ENCODE measurements at regions not wholly inside any gene's neighbourhood (a gene's known extent, or its start where the extent isn't known, plus 50 kb on each side); places are given as distances from the start of the nearest gene placed in this dataset.

- Histone ChIP-seq H3K4me3 (ENCODE audit: low read length in 2 of 2) (no peak overlapping the region), H3K27me3 (ENCODE audit: insufficient read depth, low read length) (no peaks in the 10 kb centered on the region), H3K36me3 (ENCODE audit: insufficient read depth, low read length) (no peaks in the 10 kb centered on the region), H3K27ac (ENCODE audit: low read depth, low read length) (no peak overlapping the region), H3K9me3 (ENCODE audit: control insufficient read depth in 1 of 2, low read length in 2 of 2) (no peaks in the 10 kb centered on the region), H3K4me1 (ENCODE audit: insufficient read depth, low read length) (no peaks in the 10 kb centered on the region)
- Mint-ChIP-seq H3K9me3 (peaks cover 0 to 24% (median 5%) of the 10 kb centered on the region in 8 donors), H3K27ac (no peak overlapping the region), H3K27me3 (no peaks in the 10 kb centered on the region), H3K36me3 (no peaks in the 10 kb centered on the region), H3K4me1 (no peaks in the 10 kb centered on the region), H3K4me3 (no peak overlapping the region)
- POLR2A ChIA-PET (ENCODE audit: partially characterized antibody) = no interaction called here
- intact Hi-C loops (cut with micrococcal nuclease) = no loop called here
- no peak for DNase-seq
- CTCF ChIA-PET (ENCODE audit: partially characterized antibody) = no interaction called here
Observed at GRCh38 chr2:4628998-4629501, 925.7 kb downstream of the DCDC2C start.

GRCh38 chr2:4635289-4635688 lies 931.9 kb downstream of the DCDC2C start:
- H3K27ac ChIP-seq (ENCODE audit: low read depth, low read length) = no peak overlapping the region
- ChIA-PET CTCF (ENCODE audit: partially characterized antibody) (no interaction called here), POLR2A (ENCODE audit: partially characterized antibody) (no interaction called here)
- no peaks in the 10 kb centered on the region for H3K4me1 Mint-ChIP-seq
- H3K27ac Mint-ChIP-seq = no peak overlapping the region
- H3K27me3 ChIP-seq (ENCODE audit: insufficient read depth, low read length) = no peaks in the 10 kb centered on the region
- no peaks in the 10 kb centered on the region for H3K9me3 ChIP-seq (ENCODE audit: control insufficient read depth in 1 of 2, low read length in 2 of 2)
- H3K9me3 Mint-ChIP-seq = peaks cover 0 to 10% (median 5%) of the 10 kb centered on the region in 8 donors
- H3K4me3 Mint-ChIP-seq = no peak overlapping the region
- no peaks in the 10 kb centered on the region for H3K4me1 ChIP-seq (ENCODE audit: insufficient read depth, low read length)
- intact Hi-C loops (cut with micrococcal nuclease) = no loop called here
- DNase-seq = no peak
- H3K36me3 Mint-ChIP-seq = no peaks in the 10 kb centered on the region
- no peak overlapping the region for H3K4me3 ChIP-seq (ENCODE audit: low read length in 2 of 2)
- no peaks in the 10 kb centered on the region for H3K27me3 Mint-ChIP-seq
- H3K36me3 ChIP-seq (ENCODE audit: insufficient read depth, low read length) = no peaks in the 10 kb centered on the region

- no peak overlapping the region for H3K4me3 Mint-ChIP-seq
- no peaks in the 10 kb centered on the region for H3K4me1 ChIP-seq (ENCODE audit: insufficient read depth, low read length)
- no peaks in the 10 kb centered on the region for H3K27me3 Mint-ChIP-seq
- no peaks in the 10 kb centered on the region for H3K9me3 ChIP-seq (ENCODE audit: control insufficient read depth in 1 of 2, low read length in 2 of 2)
- no peaks in the 10 kb centered on the region for H3K27me3 ChIP-seq (ENCODE audit: insufficient read depth, low read length)
- ChIA-PET CTCF (ENCODE audit: partially characterized antibody) (no interaction called here), POLR2A (ENCODE audit: partially characterized antibody) (no interaction called here)
- H3K36me3 ChIP-seq (ENCODE audit: insufficient read depth, low read length) = no peaks in the 10 kb centered on the region
- no peak overlapping the region for H3K27ac ChIP-seq (ENCODE audit: low read depth, low read length)
- H3K4me3 ChIP-seq (ENCODE audit: low read length in 2 of 2) = no peak overlapping the region
- intact Hi-C loops (cut with micrococcal nuclease) = no loop called here
- no peaks in the 10 kb centered on the region for H3K36me3 Mint-ChIP-seq
- DNase-seq = no peak
- no peak overlapping the region for H3K27ac Mint-ChIP-seq
- H3K4me1 Mint-ChIP-seq = no peaks in the 10 kb centered on the region
- H3K9me3 Mint-ChIP-seq = peaks cover 0 to 8% (median 4%) of the 10 kb centered on the region in 8 donors
Observed at GRCh38 chr2:4653991-4654390, 950.6 kb downstream of the DCDC2C start.

- DNase-seq = no peak
- Histone ChIP-seq H3K27ac (ENCODE audit: low read depth, low read length) (no peak overlapping the region), H3K9me3 (ENCODE audit: control insufficient read depth in 1 of 2, low read length in 2 of 2) (no peaks in the 10 kb centered on the region), H3K27me3 (ENCODE audit: insufficient read depth, low read length) (no peaks in the 10 kb centered on the region), H3K4me3 (ENCODE audit: low read length in 2 of 2) (no peak overlapping the region), H3K36me3 (ENCODE audit: insufficient read depth, low read length) (no peaks in the 10 kb centered on the region), H3K4me1 (ENCODE audit: insufficient read depth, low read length) (no peaks in the 10 kb centered on the region)
- Mint-ChIP-seq H3K27me3 (no peaks in the 10 kb centered on the region), H3K27ac (no peak overlapping the region), H3K4me1 (no peaks in the 10 kb centered on the region), H3K4me3 (no peak overlapping the region), H3K36me3 (no peaks in the 10 kb centered on the region), H3K9me3 (peaks cover 0 to 8% (median 3%) of the 10 kb centered on the region in 8 donors)
- ChIA-PET POLR2A (ENCODE audit: partially characterized antibody) (no interaction called here), CTCF (ENCODE audit: partially characterized antibody) (no interaction called here)
- intact Hi-C loops (cut with micrococcal nuclease) = no loop called here
Observed at GRCh38 chr2:4656326-4656725, 953.0 kb downstream of the DCDC2C start.

GRCh38 chr2:4662161-4662779 lies 958.9 kb downstream of the DCDC2C start:
- POLR2A ChIA-PET (ENCODE audit: partially characterized antibody) = no interaction called here
- intact Hi-C loops (cut with micrococcal nuclease) = no loop called here
- no peaks in the 10 kb centered on the region for H3K4me1 Mint-ChIP-seq
- CTCF ChIA-PET (ENCODE audit: partially characterized antibody) = no interaction called here
- no peak for DNase-seq
- no peaks in the 10 kb centered on the region for H3K27me3 Mint-ChIP-seq
- H3K36me3 Mint-ChIP-seq = no peaks in the 10 kb centered on the region
- Histone ChIP-seq H3K4me1 (ENCODE audit: insufficient read depth, low read length) (no peaks in the 10 kb centered on the region), H3K27ac (ENCODE audit: low read depth, low read length) (no peak overlapping the region), H3K36me3 (ENCODE audit: insufficient read depth, low read length) (no peaks in the 10 kb centered on the region), H3K9me3 (ENCODE audit: control insufficient read depth in 1 of 2, low read length in 2 of 2) (no peaks in the 10 kb centered on the region), H3K4me3 (ENCODE audit: low read length in 2 of 2) (no peak overlapping the region), H3K27me3 (ENCODE audit: insufficient read depth, low read length) (no peaks in the 10 kb centered on the region)
- no peak overlapping the region for H3K4me3 Mint-ChIP-seq
- peak overlapping the region in 1 of 7 donors; percentile 4 for H3K27ac Mint-ChIP-seq
- peaks cover 0 to 6% (median 5%) of the 10 kb centered on the region in 8 donors for H3K9me3 Mint-ChIP-seq

- no peak overlapping the region for H3K27ac Mint-ChIP-seq
- H3K27me3 Mint-ChIP-seq = no peaks in the 10 kb centered on the region
- H3K36me3 Mint-ChIP-seq = no peaks in the 10 kb centered on the region
- Histone ChIP-seq H3K9me3 (ENCODE audit: control insufficient read depth in 1 of 2, low read length in 2 of 2) (no peaks in the 10 kb centered on the region), H3K4me1 (ENCODE audit: insufficient read depth, low read length) (no peaks in the 10 kb centered on the region), H3K36me3 (ENCODE audit: insufficient read depth, low read length) (no peaks in the 10 kb centered on the region), H3K27ac (ENCODE audit: low read depth, low read length) (no peak overlapping the region), H3K27me3 (ENCODE audit: insufficient read depth, low read length) (no peaks in the 10 kb centered on the region), H3K4me3 (ENCODE audit: low read length in 2 of 2) (no peak overlapping the region)
- intact Hi-C loops (cut with micrococcal nuclease) = no loop called here
- ChIA-PET POLR2A (ENCODE audit: partially characterized antibody) (no interaction called here), CTCF (ENCODE audit: partially characterized antibody) (no interaction called here)
- H3K4me1 Mint-ChIP-seq = peaks cover 0 to 18% (median 4%) of the 10 kb centered on the region in 4 donors
- H3K9me3 Mint-ChIP-seq = peaks cover 0 to 8% (median 2%) of the 10 kb centered on the region in 8 donors
- no peak for DNase-seq
- peak overlapping the region in 1 of 8 donors; percentile 22 for H3K4me3 Mint-ChIP-seq
Observed at GRCh38 chr2:4668381-4668780, 965.0 kb downstream of the DCDC2C start.

GRCh38 chr2:4670331-4670730 lies 967.0 kb downstream of the DCDC2C start:
- peaks cover 0 to 5% (median 2%) of the 10 kb centered on the region in 8 donors for H3K9me3 Mint-ChIP-seq
- DNase-seq = no peak

More at GRCh38 chr2:4670331-4670730, 967.0 kb downstream of the DCDC2C start:
- H3K36me3 Mint-ChIP-seq = no peaks in the 10 kb centered on the region
- H3K4me1 Mint-ChIP-seq = peaks cover 0 to 22% (median 5%) of the 10 kb centered on the region in 4 donors
- ChIA-PET POLR2A (ENCODE audit: partially characterized antibody) (no interaction called here), CTCF (ENCODE audit: partially characterized antibody) (no interaction called here)
- Histone ChIP-seq H3K36me3 (ENCODE audit: insufficient read depth, low read length) (no peaks in the 10 kb centered on the region), H3K4me1 (ENCODE audit: insufficient read depth, low read length) (no peaks in the 10 kb centered on the region), H3K9me3 (ENCODE audit: control insufficient read depth in 1 of 2, low read length in 2 of 2) (no peaks in the 10 kb centered on the region), H3K4me3 (ENCODE audit: low read length in 2 of 2) (no peak overlapping the region), H3K27ac (ENCODE audit: low read depth, low read length) (no peak overlapping the region), H3K27me3 (ENCODE audit: insufficient read depth, low read length) (no peaks in the 10 kb centered on the region)
- intact Hi-C loops (cut with micrococcal nuclease) = no loop called here
- no peak overlapping the region for H3K4me3 Mint-ChIP-seq
- H3K27me3 Mint-ChIP-seq = no peaks in the 10 kb centered on the region
- no peak overlapping the region for H3K27ac Mint-ChIP-seq

Data from CD4-positive, alpha-beta memory T cell (primary cell).